ENCODE measurements at regions not wholly inside any gene's neighbourhood (a gene's known extent, or its start where the extent isn't known, plus 50 kb on each side); places are given as distances from the start of the nearest gene placed in this dataset.

DNA sequence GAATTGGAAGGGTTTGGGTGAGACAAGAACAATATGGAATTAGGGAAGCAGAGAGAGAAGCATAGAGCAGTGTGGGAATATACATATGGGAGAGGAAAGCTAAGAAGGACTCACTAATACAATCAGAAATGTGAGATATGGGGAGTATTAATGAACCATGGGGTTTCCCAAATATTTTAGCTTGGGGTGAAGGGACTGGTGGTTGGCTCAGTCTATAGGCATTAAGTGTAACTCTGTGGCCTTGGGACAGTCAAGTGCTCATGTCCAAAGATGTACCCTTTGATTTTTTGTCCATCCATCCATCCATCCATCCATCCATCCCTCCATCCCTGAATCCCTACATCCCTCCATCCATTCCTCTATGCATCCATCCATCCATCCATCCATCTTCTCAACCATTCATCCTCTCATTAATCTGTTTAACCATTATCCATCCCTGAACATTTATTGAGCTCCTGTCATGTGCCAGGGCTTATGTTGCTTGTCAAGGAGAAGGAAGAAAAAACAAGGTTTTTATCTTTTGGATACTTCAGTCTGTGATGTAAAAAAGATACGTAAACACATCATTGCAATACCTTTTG is 263.4 kb upstream of the CHD6 start:
- no peak for DNase-seq (ENCODE audit: low read depth in 2 of 2)

GRCh38 chr20:41879123-41879522 is 260.9 kb upstream of the CHD6 start:
- no peak for DNase-seq (ENCODE audit: low read depth in 2 of 2)

GRCh38 chr20:41877911-41878310 is 259.7 kb upstream of the CHD6 start:
- DNase-seq (ENCODE audit: low read depth in 2 of 2) = no peak

DNA sequence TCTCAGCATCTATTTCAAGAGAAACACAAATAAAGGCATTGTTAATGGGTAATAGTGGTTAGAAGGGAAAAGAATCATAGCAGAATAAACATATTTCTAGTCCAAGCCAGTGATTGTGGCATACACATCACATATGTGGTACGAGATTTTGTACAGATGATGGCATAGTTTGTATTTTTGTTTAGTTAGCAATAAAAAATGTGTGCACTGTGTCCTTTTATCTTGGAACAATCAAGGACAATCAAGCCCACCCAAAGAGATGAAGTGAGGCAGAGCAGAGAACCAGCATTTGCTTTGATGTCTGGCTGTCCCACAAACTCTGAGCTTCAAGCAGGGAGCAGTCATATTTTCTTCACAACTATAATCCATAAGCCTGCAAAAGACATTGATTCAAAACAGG is 256.5 kb upstream of the CHD6 start:
- no peak for DNase-seq (ENCODE audit: low read depth in 2 of 2)

GRCh38 chr20:41872930-41873329 is 254.8 kb upstream of the CHD6 start:
- DNase-seq (ENCODE audit: low read depth in 2 of 2) = no peak

DNA sequence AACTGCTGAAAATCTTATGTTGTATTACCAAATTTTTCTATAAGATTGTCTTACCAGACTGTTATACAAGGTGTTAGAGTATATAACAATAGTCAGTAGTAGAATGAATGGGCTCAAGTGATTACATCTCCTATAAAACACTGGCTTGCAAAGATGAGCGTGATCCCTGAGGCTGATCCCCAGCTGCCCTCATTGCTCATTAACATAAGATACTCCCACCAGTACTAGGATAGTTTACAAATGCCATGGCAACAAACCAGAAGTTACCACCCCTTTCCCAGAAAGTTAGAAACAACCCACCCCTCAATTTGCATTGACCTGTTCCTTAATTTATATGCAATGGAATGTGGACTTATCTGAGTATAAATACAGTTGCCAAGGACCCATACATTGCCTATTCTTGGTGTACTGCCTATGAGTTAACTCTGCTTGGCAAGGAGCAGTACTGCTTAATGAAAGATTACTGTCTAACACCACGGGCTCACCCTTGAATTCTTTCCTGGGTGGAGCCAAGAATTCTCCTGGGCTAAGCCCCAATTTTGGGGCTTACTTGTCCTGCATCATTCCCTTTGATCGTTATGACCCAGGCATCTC is 252.8 kb upstream of the CHD6 start:
- no peak for DNase-seq (ENCODE audit: low read depth in 2 of 2)

- no peak for DNase-seq (ENCODE audit: low read depth in 2 of 2)
These were observed 251.1 kb upstream of the CHD6 start for GRCh38 chr20:41869261-41869660.

DNA sequence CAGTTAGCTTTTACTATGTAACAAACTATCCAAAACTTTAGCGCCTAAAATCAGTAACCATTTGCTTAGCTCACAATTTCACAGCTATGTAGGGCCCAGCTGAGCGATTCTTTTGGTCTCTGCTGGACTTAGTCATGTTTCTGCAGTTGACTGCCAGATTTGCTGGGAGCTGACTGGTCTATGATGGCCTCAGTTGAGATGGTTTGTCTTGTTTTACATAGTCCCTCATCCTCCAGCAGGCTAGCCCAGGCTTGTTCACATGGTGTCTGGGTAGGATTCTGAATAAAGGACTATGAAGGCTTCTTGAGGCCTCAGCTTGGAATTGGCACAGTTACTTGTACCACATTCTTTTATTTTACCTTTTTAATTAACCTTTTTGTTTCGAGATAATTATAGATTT is 247.8 kb upstream of the CHD6 start:
- no peak for DNase-seq (ENCODE audit: low read depth in 2 of 2)

DNA sequence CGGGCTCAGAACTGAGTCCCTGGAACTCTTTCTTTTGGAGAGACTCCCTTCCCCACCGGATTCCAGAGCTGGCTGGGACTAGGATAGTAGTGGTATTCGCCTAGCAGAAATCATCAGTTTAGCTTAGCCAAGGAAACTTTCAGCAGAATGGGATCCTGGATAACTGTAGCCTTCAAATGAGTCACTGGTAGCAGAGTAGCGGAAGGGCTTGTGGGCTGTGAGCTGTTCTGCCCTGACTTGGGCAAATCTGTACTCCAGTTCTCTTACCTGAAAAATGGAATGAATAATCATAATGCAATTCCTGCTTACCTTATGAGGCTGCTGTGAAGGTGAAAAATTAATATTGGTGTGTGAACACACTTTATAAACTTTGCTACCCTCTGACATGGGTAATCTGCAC is 244.3 kb upstream of the CHD6 start:
- no peak for DNase-seq (ENCODE audit: low read depth in 2 of 2)

- no peak for DNase-seq (ENCODE audit: low read depth in 2 of 2)
These were observed 243.7 kb upstream of the CHD6 start for GRCh38 chr20:41861772-41862422.

- DNase-seq (ENCODE audit: low read depth in 2 of 2) = no peak
These were observed 236.6 kb upstream of the CHD6 start for GRCh38 chr20:41854765-41855164.

DNA sequence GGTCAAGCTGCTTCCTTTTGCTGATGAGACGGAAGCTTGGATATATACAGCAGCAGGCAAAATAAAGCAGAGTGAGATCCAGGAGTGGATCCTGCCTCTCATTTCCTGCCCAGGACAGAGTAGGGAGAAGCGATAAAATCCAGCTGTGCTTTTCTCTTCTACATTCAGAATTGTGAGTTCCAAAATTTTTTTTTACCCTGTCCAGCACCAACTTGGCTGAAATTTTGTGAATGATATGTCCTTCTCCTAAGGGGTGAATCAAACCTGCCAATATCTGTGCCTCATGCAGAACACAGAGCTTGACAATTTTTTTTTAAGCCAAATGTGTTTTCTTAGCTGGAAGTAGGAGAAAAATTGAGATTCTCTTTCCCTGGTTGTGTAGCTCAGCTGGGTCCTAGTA is 235.6 kb upstream of the CHD6 start:
- no peak for DNase-seq (ENCODE audit: low read depth in 2 of 2)

GRCh38 chr20:41848180-41848579 is 230.0 kb upstream of the CHD6 start:
- DNase-seq (ENCODE audit: low read depth in 2 of 2) = no peak

GRCh38 chr20:41837669-41838224 is 219.6 kb upstream of the CHD6 start:
- no peak for DNase-seq (ENCODE audit: low read depth in 2 of 2)

GRCh38 chr20:41833739-41834138 is 215.6 kb upstream of the CHD6 start:
- no peak for DNase-seq (ENCODE audit: low read depth in 2 of 2)

GRCh38 chr20:41830702-41831101 is 212.5 kb upstream of the CHD6 start:
- DNase-seq (ENCODE audit: low read depth in 2 of 2) = no peak

DNA sequence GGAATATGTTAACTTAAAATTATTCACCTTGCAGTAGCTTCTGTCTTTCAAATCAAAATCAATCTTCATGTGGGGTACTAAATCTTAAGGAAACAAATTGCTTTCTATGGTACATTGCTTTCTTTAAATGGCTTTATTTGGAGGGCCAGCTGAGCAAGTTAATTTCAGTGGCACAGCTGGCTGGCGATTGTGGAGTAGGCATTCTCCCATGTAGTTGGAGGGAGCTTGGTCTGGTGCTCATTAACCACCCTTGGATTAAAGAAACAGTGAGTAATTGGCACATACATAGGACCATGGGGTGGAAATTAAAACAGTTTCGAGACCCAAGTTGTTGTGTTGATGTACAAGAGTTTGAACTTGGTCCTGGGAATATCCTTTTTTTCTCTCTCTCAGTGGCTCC is 201.3 kb upstream of the CHD6 start:
- no peak for DNase-seq (ENCODE audit: low read depth in 2 of 2)

- no peak for DNase-seq (ENCODE audit: low read depth in 2 of 2)
These were observed 200.8 kb upstream of the CHD6 start for GRCh38 chr20:41818991-41819390.

GRCh38 chr20:41818369-41818768 is 200.2 kb upstream of the CHD6 start:
- DNase-seq (ENCODE audit: low read depth in 2 of 2) = no peak

GRCh38 chr20:41811456-41811855 is 193.3 kb upstream of the CHD6 start:
- no peak for DNase-seq (ENCODE audit: low read depth in 2 of 2)

- no peak for DNase-seq (ENCODE audit: low read depth in 2 of 2)
These were observed 181.9 kb upstream of the CHD6 start for GRCh38 chr20:41800040-41800439.

GRCh38 chr20:41798930-41799502 is 180.8 kb upstream of the CHD6 start:
- no peak for DNase-seq (ENCODE audit: low read depth in 2 of 2)

GRCh38 chr20:41786158-41786557 is 168.0 kb upstream of the CHD6 start:
- no peak for DNase-seq (ENCODE audit: low read depth in 2 of 2)
